T-helper 9 cell (primary cell): ENCODE measurements at regions not wholly inside any gene's neighbourhood (a gene's known extent, or its start where the extent isn't known, plus 50 kb on each side); places are given as distances from the start of the nearest gene placed in this dataset.

Experiments
- DNase-seq: peaks from one replicate; pipeline ENCODE4 v3.0.0-alpha.2; 2020

- DNase-seq = no peak
Observed at GRCh38 chr17:68660302-68660701, 59.1 kb upstream of the FAM20A start.

- no peak for DNase-seq
Observed at GRCh38 chr17:68658999-68659780, 58.0 kb upstream of the FAM20A start.

- DNase-seq = no peak
Observed at GRCh38 chr17:68657576-68657975, 56.4 kb upstream of the FAM20A start.

GRCh38 chr17:68657166-68657565, 56.0 kb upstream of the FAM20A start:
- no peak for DNase-seq

DNA sequence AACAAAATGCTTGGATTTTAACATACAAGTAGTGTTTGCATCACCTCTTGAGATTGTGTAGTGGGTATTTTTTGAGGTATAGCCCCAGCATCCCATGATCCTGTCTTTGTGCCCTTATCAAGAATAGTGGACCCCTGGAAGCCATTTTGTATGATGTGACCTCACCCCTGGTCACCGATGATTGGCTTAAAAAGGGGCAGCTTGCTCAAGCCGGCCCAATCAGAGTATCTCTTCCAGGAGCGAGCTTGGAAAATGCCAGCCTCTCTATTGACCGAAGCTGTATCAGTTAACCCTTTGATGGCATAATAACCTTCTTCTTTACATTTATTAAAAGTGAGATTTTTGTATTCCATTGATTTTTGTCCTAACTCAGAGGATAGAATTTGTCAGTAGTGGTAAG, 55.5 kb upstream of the FAM20A start:
- DNase-seq = no peak
